HepG2 (cell line): ENCODE measurements at regions not wholly inside any gene's neighbourhood (a gene's known extent, or its start where the extent isn't known, plus 50 kb on each side); places are given as distances from the start of the nearest gene placed in this dataset.

Source experiments
- ATAC-seq: fragments of 200-7000 bp; cut with Tn5 transposase; 3 replicates; pipeline ENCODE4 v1.9.1; 2020; ENCODE audit warnings: mild to moderate bottlenecking, moderate library complexity
- BruUV-seq: library from RNA; stranded (reverse); fragments of 400-500 nt; replicated peaks from 2 replicates; lab custom pipeline; 2021; lab: Mats Ljungman, UMichigan
- CTCF ChIA-PET: fragments of 300-600 bp; formaldehyde crosslinking; extraction: SDS; loops from one replicate; lab custom pipeline; 2021; ENCODE audit warnings: low total read pairs, inconsistent platforms, low intra/inter-chr PET ratio; lab: Yijun Ruan, JAX
- POLR2A ChIA-PET: fragments of 350-600 bp; sonication (Branson Sonifier 250); formaldehyde crosslinking; loops from one replicate; lab custom pipeline; 2020; ENCODE audit warnings: antibody characterized with exemption, inconsistent platforms; lab: Yijun Ruan, JAX
- DNase-seq: peaks from one replicate; pipeline ENCODE4 v3.0.0-alpha.2; 2015; ENCODE audit warnings: low spot score
- FAIRE-seq: peaks from 3 replicates; lab custom pipeline; 2011; peaks lifted over from hg19 to GRCh38; lab: Jason Lieb, UNC
- H2AFZ ChIP-seq: one replicate; pipeline ENCODE4 v1.6.1; 2011; ENCODE audit warnings: low read length, inconsistent platforms
- H3K27ac ChIP-seq: fragments of 300-600 bp; 3 replicates; pipeline ENCODE4 v1.8.0; 2011; ENCODE audit warnings: mixed run types, mild to moderate bottlenecking, mixed read lengths, low read length, inconsistent platforms; ENCODE audit not compliant: insufficient read depth; ENCODE audit errors: extremely low read length
- H3K27me3 ChIP-seq, 2 experiments: fragments of 200-600 bp in 1 of 2; 2 replicates in 1 of 2; 3 replicates in 1 of 2; pipeline versions ENCODE4 v1.6.0 to v1.8.0; 2011; ENCODE audit warnings: low read length in 2 of 2, mild to moderate bottlenecking in 2 of 2, moderate library complexity in 2 of 2, inconsistent platforms in 1 of 2; ENCODE audit not compliant: insufficient read depth in 2 of 2, control insufficient read depth in 1 of 2
- H3K36me3 ChIP-seq, 2 experiments: fragments of 200-600 bp in 1 of 2; replicated peaks in 1 of 2; 2 replicates in 1 of 2; 3 replicates in 1 of 2; pipeline versions ENCODE4 v1.5.1 to v1.8.0; 2011; ENCODE audit warnings: low read length in 2 of 2, inconsistent platforms in 1 of 2; ENCODE audit not compliant: insufficient read depth in 2 of 2, control insufficient read depth in 1 of 2
- H3K4me1 ChIP-seq: 2 replicates; pipeline ENCODE4 v1.5.1; 2012; ENCODE audit warnings: low read length, inconsistent platforms; ENCODE audit not compliant: insufficient read depth
- H3K4me2 ChIP-seq: 2 replicates; pipeline ENCODE4 v1.6.0; 2011; ENCODE audit warnings: low read depth, low read length, inconsistent platforms
- H3K4me3 ChIP-seq, 3 experiments: fragments of 200-600 bp in 1 of 3; sonication (generic), shearing (Covaris generic) in 1 of 3; replicated peaks in 1 of 3; 2 replicates each; pipeline ENCODE4 v1.5.1; 2011 to 2016; ENCODE audit warnings: low read length in 3 of 3, inconsistent platforms in 2 of 3, low read depth in 2 of 3, mild to moderate bottlenecking in 2 of 3, control low read depth in 1 of 3, mixed read lengths in 1 of 3; ENCODE audit not compliant: insufficient read depth in 1 of 3
- H3K79me2 ChIP-seq: one replicate; pipeline ENCODE4 v1.6.1; 2011; ENCODE audit warnings: low read length, inconsistent platforms; ENCODE audit not compliant: insufficient read depth
- H3K9ac ChIP-seq: 2 replicates; pipeline ENCODE4 v1.6.0; 2011; ENCODE audit warnings: mild to moderate bottlenecking, low read depth, low read length, inconsistent platforms; ENCODE audit not compliant: insufficient read depth
- H3K9me3 ChIP-seq: 2 replicates; pipeline ENCODE4 v1.5.1; 2012; ENCODE audit warnings: mild to moderate bottlenecking, low read length
- H4K20me1 ChIP-seq: 2 replicates; pipeline ENCODE4 v1.6.0; 2011; ENCODE audit warnings: inconsistent platforms, mild to moderate bottlenecking, low read length, moderate library complexity; ENCODE audit not compliant: insufficient read depth
- AHDC1 ChIP-seq: sonication (generic); formaldehyde crosslinking; IDR thresholded peaks from 2 replicates; pipeline ENCODE4 v1.5.1; 2020; ENCODE audit warnings: mild to moderate bottlenecking, missing genetic modification reagents, borderline replicate concordance
- CENPT ChIP-seq: sonication (generic); formaldehyde crosslinking; IDR thresholded peaks from 2 replicates; pipeline ENCODE4 v1.8.0; 2022; ENCODE audit warnings: low read depth, mild to moderate bottlenecking, moderate library complexity, missing genetic modification reagents
- FOSL1 ChIP-seq: sonication (generic); formaldehyde crosslinking; IDR thresholded peaks from 2 replicates; pipeline ENCODE4 v1.9.0; 2021; ENCODE audit warnings: missing genetic modification reagents, borderline replicate concordance
- KAT2B ChIP-seq: fragments of 150-350 bp; IDR thresholded peaks from 2 replicates; pipeline ENCODE4 v1.6.1; 2014; ENCODE audit warnings: low read depth, low read length, borderline replicate concordance
- MED8 ChIP-seq: sonication (generic); formaldehyde crosslinking; IDR thresholded peaks from 2 replicates; pipeline ENCODE4 v1.8.1; 2023; ENCODE audit warnings: mild to moderate bottlenecking, missing genetic modification reagents; ENCODE audit not compliant: insufficient replicate concordance
- MXD3 ChIP-seq: IDR thresholded peaks from 2 replicates; pipeline ENCODE4 v1.6.1; 2016; ENCODE audit warnings: mild to moderate bottlenecking, missing biosample characterization, missing genetic modification reagents
- MXD4 ChIP-seq: IDR thresholded peaks from 2 replicates; pipeline ENCODE4 v1.6.1; 2016; ENCODE audit warnings: mild to moderate bottlenecking, missing biosample characterization, missing genetic modification reagents
- NFE2L1 ChIP-seq: sonication (generic); formaldehyde crosslinking; IDR thresholded peaks from 2 replicates; pipeline ENCODE4 v1.4.0; 2020; ENCODE audit warnings: missing genetic modification reagents, mild to moderate bottlenecking, borderline replicate concordance
- TGIF2 ChIP-seq: IDR thresholded peaks from 2 replicates; pipeline ENCODE4 v1.6.1; 2016; ENCODE audit warnings: control low read depth, missing compliant biosample characterization
- TRAFD1 ChIP-seq: sonication (generic); formaldehyde crosslinking; IDR thresholded peaks from 2 replicates; pipeline ENCODE4 v1.5.1; 2020; ENCODE audit warnings: missing genetic modification reagents, mild to moderate bottlenecking, borderline replicate concordance
- ZFP82 ChIP-seq: sonication (generic); formaldehyde crosslinking; IDR thresholded peaks from 2 replicates; pipeline ENCODE4 v1.5.1; 2020; ENCODE audit warnings: mild to moderate bottlenecking, missing genetic modification reagents, borderline replicate concordance
- ZHX1 ChIP-seq: sonication (generic); formaldehyde crosslinking; IDR thresholded peaks from 2 replicates; pipeline ENCODE4 v1.8.1; 2022; ENCODE audit warnings: low read depth, mild to moderate bottlenecking, missing genetic modification reagents
- ZNF446 ChIP-seq: sonication (generic); formaldehyde crosslinking; IDR thresholded peaks from 2 replicates; pipeline ENCODE4 v1.5.0; 2020; ENCODE audit warnings: mild to moderate bottlenecking, missing genetic modification reagents
- ZNF746 ChIP-seq: sonication (generic); formaldehyde crosslinking; IDR thresholded peaks from 2 replicates; pipeline ENCODE4 v1.8.0; 2022; ENCODE audit warnings: mild to moderate bottlenecking, missing genetic modification reagents
- WGBS: methylation state at CpG from one replicate; pipeline ENCODE4 v1.1.6; 2017; ENCODE audit warnings: low lambda C conversion rate; 5-methylcytosine and 5-hydroxymethylcytosine counted together
- in situ Hi-C: cut with HindIII; loops from 2 replicates; pipeline ENCODE4 v1.10.0; 2017; ENCODE audit warnings: low pct_unique_long_range_greater_than_20kb; ENCODE audit not compliant: extremely low pct_ligation_motif_present
- intact Hi-C: fragments of 100-400 bp; cut with micrococcal nuclease; formaldehyde crosslinking; loops from one replicate; pipeline ENCODE4 v1.10.0; 2022; ENCODE audit not compliant: unreplicated experiment

GRCh38 chr1:58076258-58076657 lies 470.3 kb downstream of the OMA1 start:
- Histone ChIP-seq H3K4me1 (no peaks in the 10 kb centered on the region), H2AFZ (no peak overlapping the region), H3K4me3 (no peak overlapping the region), H4K20me1 (no peaks in the 10 kb centered on the region), H3K27me3 (no peaks in the 10 kb centered on the region; a peak in 1 of 5 replicates), H3K36me3 (no peaks in the 10 kb centered on the region), H3K9ac (no peak overlapping the region), H3K27ac (no peak overlapping the region), H3K79me2 (no peaks in the 10 kb centered on the region), H3K9me3 (no peaks in the 10 kb centered on the region), H3K4me2 (no peak overlapping the region)
- DNase-seq (no peak), ATAC-seq (no peak), FAIRE-seq (no peak)
- 41% methylated on average over 2 of the region's 2 CpGs for WGBS
- BruUV-seq: no TSS peak
- ChIA-PET CTCF (no interaction called here), POLR2A (no interaction called here)
- in situ Hi-C loops (no loop called here), intact Hi-C loops (no loop called here)
- TF ChIP-seq TGIF2 (no peak), CENPT (CRISPR knock-in tag) (no peak), ZNF746 (CRISPR knock-in tag) (no peak), ZHX1 (no peak), NFE2L1 (CRISPR knock-in tag) (no peak), ZNF446 (no peak), MED8 (CRISPR knock-in tag) (no peak), TRAFD1 (no peak), KAT2B (no peak), MXD4 (no peak), AHDC1 (no peak), MXD3 (CRISPR knock-in tag) (no peak), FOSL1 (CRISPR knock-in tag) (no peak), ZFP82 (no peak)
